ENCODE measurements at regions not wholly inside any gene's neighbourhood (a gene's known extent, or its start where the extent isn't known, plus 50 kb on each side); places are given as distances from the start of the nearest gene placed in this dataset.

- no TSS peak for BruUV-seq (replicated peaks)
- Histone ChIP-seq H2AFZ (ENCODE audit: low read length) (no peak overlapping the region), H4K20me1 (ENCODE audit: insufficient read depth, low read length) (no peaks in the 10 kb centered on the region), H3K4me2 (ENCODE audit: low read length) (no peak overlapping the region), H3K9me2 (ENCODE audit: insufficient read depth, low read length) (no peaks in the 10 kb centered on the region), H3K79me2 (ENCODE audit: insufficient read depth, low read depth, low read length) (no peaks in the 10 kb centered on the region), H3K27ac (ENCODE audit: low read depth, low read length, poor library complexity, severe bottlenecking) (no peak overlapping the region), H3K36me3 (ENCODE audit: insufficient read depth, low read length) (no peaks in the 10 kb centered on the region), H3K4me3 (ENCODE audit: low read depth, low read length, poor library complexity, severe bottlenecking) (no peak overlapping the region), H3K4me1 (ENCODE audit: insufficient read depth, low read length, poor library complexity, severe bottlenecking) (no peaks in the 10 kb centered on the region), H3K9me3 (ENCODE audit: low read length) (no peaks in the 10 kb centered on the region)
- intact Hi-C loops (cut with micrococcal nuclease; ENCODE audit: unreplicated experiment), result no loop called here
- no peak for DNase-seq (ENCODE audit: low spot score)
- CTCF ChIA-PET (ENCODE audit: unreplicated experiment), result no interaction called here
- POLR2A ChIA-PET, result no interaction called here
- TF ChIP-seq, protein P1, sequence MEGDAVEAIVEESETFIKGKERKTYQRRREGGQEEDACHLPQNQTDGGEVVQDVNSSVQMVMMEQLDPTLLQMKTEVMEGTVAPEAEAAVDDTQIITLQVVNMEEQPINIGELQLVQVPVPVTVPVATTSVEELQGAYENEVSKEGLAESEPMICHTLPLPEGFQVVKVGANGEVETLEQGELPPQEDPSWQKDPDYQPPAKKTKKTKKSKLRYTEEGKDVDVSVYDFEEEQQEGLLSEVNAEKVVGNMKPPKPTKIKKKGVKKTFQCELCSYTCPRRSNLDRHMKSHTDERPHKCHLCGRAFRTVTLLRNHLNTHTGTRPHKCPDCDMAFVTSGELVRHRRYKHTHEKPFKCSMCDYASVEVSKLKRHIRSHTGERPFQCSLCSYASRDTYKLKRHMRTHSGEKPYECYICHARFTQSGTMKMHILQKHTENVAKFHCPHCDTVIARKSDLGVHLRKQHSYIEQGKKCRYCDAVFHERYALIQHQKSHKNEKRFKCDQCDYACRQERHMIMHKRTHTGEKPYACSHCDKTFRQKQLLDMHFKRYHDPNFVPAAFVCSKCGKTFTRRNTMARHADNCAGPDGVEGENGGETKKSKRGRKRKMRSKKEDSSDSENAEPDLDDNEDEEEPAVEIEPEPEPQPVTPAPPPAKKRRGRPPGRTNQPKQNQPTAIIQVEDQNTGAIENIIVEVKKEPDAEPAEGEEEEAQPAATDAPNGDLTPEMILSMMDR (conservative IDR thresholded peaks at IDR 0.05; ENCODE audit: low read length), result no peak
- TF ChIP-seq EZH2phosphoT487 (IDR thresholded peaks at IDR 0.05; ENCODE audit: borderline replicate concordance, low read depth, low read length), result no peak
Observed at GRCh38 chr13:56015919-56016318, 1124.8 kb upstream of the PRR20A start.

GRCh38 chr13:56019606-56020005 is 1121.1 kb upstream of the PRR20A start:
- ChIA-PET POLR2A (no interaction called here), CTCF (ENCODE audit: unreplicated experiment) (no interaction called here)
- no peaks in the 10 kb centered on the region for H3K9me3 ChIP-seq (ENCODE audit: low read length)
- intact Hi-C loops (cut with micrococcal nuclease; ENCODE audit: unreplicated experiment), result no loop called here
- H3K4me2 ChIP-seq (ENCODE audit: low read length), result no peak overlapping the region
- no peak overlapping the region for H3K4me3 ChIP-seq (ENCODE audit: low read depth, low read length, poor library complexity, severe bottlenecking)
- no peaks in the 10 kb centered on the region for H3K9me2 ChIP-seq (ENCODE audit: insufficient read depth, low read length)
- no peaks in the 10 kb centered on the region for H3K36me3 ChIP-seq (ENCODE audit: insufficient read depth, low read length)
- no peak for DNase-seq (ENCODE audit: low spot score)
- no peaks in the 10 kb centered on the region for H4K20me1 ChIP-seq (ENCODE audit: insufficient read depth, low read length)
- H2AFZ ChIP-seq (ENCODE audit: low read length), result no peak overlapping the region
- BruUV-seq (replicated peaks), result no TSS peak
- no peaks in the 10 kb centered on the region for H3K4me1 ChIP-seq (ENCODE audit: insufficient read depth, low read length, poor library complexity, severe bottlenecking)
- TF ChIP-seq EZH2phosphoT487 (IDR thresholded peaks at IDR 0.05; ENCODE audit: borderline replicate concordance, low read depth, low read length), result no peak
- TF ChIP-seq, protein P1 (conservative IDR thresholded peaks at IDR 0.05; ENCODE audit: low read length), result no peak
- H3K79me2 ChIP-seq (ENCODE audit: insufficient read depth, low read depth, low read length), result no peaks in the 10 kb centered on the region
- no peak overlapping the region for H3K27ac ChIP-seq (ENCODE audit: low read depth, low read length, poor library complexity, severe bottlenecking)

DNA sequence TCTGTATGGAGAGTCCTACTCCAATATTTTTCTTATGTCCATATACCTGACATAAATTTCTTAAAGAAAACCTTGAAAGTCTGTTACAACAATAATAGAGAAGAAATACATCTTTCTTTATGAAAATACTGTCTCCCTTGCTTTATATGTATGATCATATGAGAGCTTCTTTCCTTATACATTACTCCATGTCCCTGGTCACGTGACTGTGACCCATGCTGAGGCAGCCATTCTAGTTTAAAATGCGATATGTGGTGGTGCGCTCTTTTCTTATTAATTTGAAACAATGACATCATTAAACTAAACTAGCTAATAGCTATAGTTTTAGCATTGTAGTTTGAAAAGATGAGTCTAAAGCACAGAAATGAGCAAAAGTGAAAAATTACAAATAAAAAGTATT is 1120.3 kb upstream of the PRR20A start:
- H3K36me3 ChIP-seq (ENCODE audit: insufficient read depth, low read length), result no peaks in the 10 kb centered on the region
- DNase-seq (ENCODE audit: low spot score), result no peak
- POLR2A ChIA-PET, result interaction anchor here (0.5 kb wide), 1 partner anchor 13 kb away, joined by 3 read pairs; no protein-coding TSS in a partner anchor
- TF ChIP-seq EZH2phosphoT487 (IDR thresholded peaks at IDR 0.05; ENCODE audit: borderline replicate concordance, low read depth, low read length), result no peak
- TF ChIP-seq, protein P1 (conservative IDR thresholded peaks at IDR 0.05; ENCODE audit: low read length), result no peak
- no TSS peak for BruUV-seq (replicated peaks)
- no peak overlapping the region for H3K4me3 ChIP-seq (ENCODE audit: low read depth, low read length, poor library complexity, severe bottlenecking)
- H3K4me2 ChIP-seq (ENCODE audit: low read length), result no peak overlapping the region
- H4K20me1 ChIP-seq (ENCODE audit: insufficient read depth, low read length), result no peaks in the 10 kb centered on the region
- intact Hi-C loops (cut with micrococcal nuclease; ENCODE audit: unreplicated experiment), result no loop called here
- no peaks in the 10 kb centered on the region for H3K79me2 ChIP-seq (ENCODE audit: insufficient read depth, low read depth, low read length)
- CTCF ChIA-PET (ENCODE audit: unreplicated experiment), result no interaction called here
- no peaks in the 10 kb centered on the region for H3K9me3 ChIP-seq (ENCODE audit: low read length)
- no peak overlapping the region for H2AFZ ChIP-seq (ENCODE audit: low read length)
- no peak overlapping the region for H3K27ac ChIP-seq (ENCODE audit: low read depth, low read length, poor library complexity, severe bottlenecking)
- H3K4me1 ChIP-seq (ENCODE audit: insufficient read depth, low read length, poor library complexity, severe bottlenecking), result no peaks in the 10 kb centered on the region
- H3K9me2 ChIP-seq (ENCODE audit: insufficient read depth, low read length), result no peaks in the 10 kb centered on the region
